ENCODE measurements at regions not wholly inside any gene's neighbourhood (a gene's known extent, or its start where the extent isn't known, plus 50 kb on each side); places are given as distances from the start of the nearest gene placed in this dataset.

DNA sequence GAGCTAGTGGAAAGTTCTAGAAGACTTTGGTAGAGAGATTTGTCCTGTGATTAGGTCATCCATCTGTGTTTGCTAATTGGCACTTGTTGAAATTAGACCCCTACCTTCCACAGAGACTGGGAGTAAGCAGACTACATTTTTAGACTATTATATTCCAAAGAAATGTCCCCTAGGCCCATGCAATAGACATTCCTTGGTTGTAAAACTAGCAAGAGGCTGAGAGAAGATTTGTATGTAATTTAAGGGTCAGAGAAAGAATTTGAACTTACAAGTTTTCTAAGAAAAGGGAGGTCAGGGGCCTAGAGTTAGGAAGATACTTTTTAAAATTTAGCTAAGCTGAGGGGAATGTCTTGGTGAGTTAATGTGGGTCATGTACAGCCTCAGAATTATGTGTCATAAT, 470.7 kb upstream of the SLITRK1 start:
- H3K4me3 ChIP-seq, result no peak overlapping the region
- H3K9me3 ChIP-seq (ENCODE audit: low read depth, low read length), result no peaks in the 10 kb centered on the region
- H3K9ac ChIP-seq (ENCODE audit: insufficient read length), result no peak overlapping the region
- DNase-seq (ENCODE audit: low read depth, low spot score), result no peak
- TF ChIP-seq POLR2AphosphoS5 (IDR thresholded peaks at IDR 0.05; ENCODE audit: borderline replicate concordance, low read depth, low read length) (no peak), EZH2 (IDR thresholded peaks at IDR 0.05) (no peak), FOXP2 (optimal IDR thresholded peaks at IDR 0.05; ENCODE audit: control extremely low read depth, extremely low read length, insufficient read depth) (no peak)
- no peaks in the 10 kb centered on the region for H3K36me3 ChIP-seq (ENCODE audit: insufficient read depth, low read length)
- no peak overlapping the region for H3K27ac ChIP-seq

DNA sequence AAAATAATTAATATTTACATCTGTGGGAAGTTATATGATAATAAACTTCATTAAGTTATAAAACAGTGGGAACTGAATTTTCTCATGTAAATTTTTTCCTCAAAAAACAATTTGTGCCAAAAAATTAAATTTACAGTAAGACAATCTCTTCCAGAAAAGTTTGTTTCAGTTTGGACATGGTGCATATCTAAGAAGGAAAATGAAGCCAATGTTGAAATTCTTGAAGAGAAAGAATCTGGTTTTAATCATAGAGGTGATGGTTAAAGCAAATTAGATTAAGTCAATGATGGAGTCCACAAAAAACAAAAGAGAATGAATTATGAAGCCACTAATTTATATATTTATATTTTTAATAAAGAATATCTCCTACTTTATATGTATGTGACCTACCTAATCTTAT, 457.2 kb upstream of the SLITRK1 start:
- H3K36me3 ChIP-seq (ENCODE audit: insufficient read depth, low read length), result no peaks in the 10 kb centered on the region
- no peak overlapping the region for H3K9ac ChIP-seq (ENCODE audit: insufficient read length)
- no peak for DNase-seq (ENCODE audit: low read depth, low spot score)
- H3K27ac ChIP-seq, result no peak overlapping the region
- TF ChIP-seq EZH2 (IDR thresholded peaks at IDR 0.05) (no peak), POLR2AphosphoS5 (IDR thresholded peaks at IDR 0.05; ENCODE audit: borderline replicate concordance, low read depth, low read length) (no peak), FOXP2 (optimal IDR thresholded peaks at IDR 0.05; ENCODE audit: control extremely low read depth, extremely low read length, insufficient read depth) (no peak)
- no peak overlapping the region for H3K4me3 ChIP-seq
- H3K9me3 ChIP-seq (ENCODE audit: low read depth, low read length), result no peaks in the 10 kb centered on the region

DNA sequence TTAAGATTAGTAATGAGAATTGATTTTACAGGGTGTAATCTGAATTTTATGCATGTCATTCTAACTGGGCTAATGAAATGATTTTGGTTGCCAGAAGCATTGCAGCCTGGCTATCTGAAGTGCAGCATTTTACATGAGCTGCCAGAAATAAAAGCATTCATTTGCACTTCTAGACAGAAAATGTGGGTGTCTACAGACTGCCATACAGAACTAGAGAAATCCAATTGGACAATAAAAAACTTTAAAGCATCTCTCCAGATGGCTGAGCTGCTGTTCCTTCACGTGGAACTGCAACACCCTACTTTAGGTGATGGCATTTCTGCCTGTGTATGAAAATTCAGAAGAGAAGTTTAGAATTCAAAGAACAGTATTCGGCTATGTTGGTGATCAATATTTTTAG, 450.1 kb upstream of the SLITRK1 start:
- TF ChIP-seq EZH2 (IDR thresholded peaks at IDR 0.05), result no peak
- TF ChIP-seq POLR2AphosphoS5 (IDR thresholded peaks at IDR 0.05; ENCODE audit: borderline replicate concordance, low read depth, low read length), result no peak
- Histone ChIP-seq H3K9ac (ENCODE audit: insufficient read length) (no peak overlapping the region), H3K27ac (no peak overlapping the region), H3K9me3 (ENCODE audit: low read depth, low read length) (no peaks in the 10 kb centered on the region), H3K4me3 (no peak overlapping the region), H3K36me3 (ENCODE audit: insufficient read depth, low read length) (no peaks in the 10 kb centered on the region)
- DNase-seq (ENCODE audit: low read depth, low spot score), result no peak

DNA sequence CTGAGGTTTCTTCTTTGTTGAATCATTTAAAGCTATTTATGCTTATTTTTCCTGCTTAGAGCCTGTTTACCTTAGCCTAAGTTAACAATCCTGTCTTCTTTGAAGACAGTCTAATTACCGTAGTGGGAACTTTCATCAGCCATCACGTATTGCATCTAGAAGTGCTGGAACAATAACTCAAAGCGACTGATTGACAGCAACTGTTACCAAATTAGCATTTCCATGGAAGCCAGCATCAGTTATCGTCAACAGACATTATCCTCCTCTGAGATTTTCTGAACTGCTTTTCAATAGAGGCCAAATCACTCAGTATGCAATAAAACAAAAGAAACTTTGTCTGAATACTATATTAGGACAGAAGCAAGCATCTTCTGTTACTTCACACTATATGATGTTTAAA, 433.3 kb upstream of the SLITRK1 start:
- Histone ChIP-seq H3K36me3 (ENCODE audit: insufficient read depth, low read length) (no peaks in the 10 kb centered on the region), H3K9ac (ENCODE audit: insufficient read length) (no peak overlapping the region), H3K9me3 (ENCODE audit: low read depth, low read length) (no peaks in the 10 kb centered on the region), H3K4me3 (no peak overlapping the region), H3K27ac (no peak overlapping the region)
- TF ChIP-seq POLR2AphosphoS5 (IDR thresholded peaks at IDR 0.05; ENCODE audit: borderline replicate concordance, low read depth, low read length), result no peak
- no peak for TF ChIP-seq EZH2 (IDR thresholded peaks at IDR 0.05)
- TF ChIP-seq FOXP2 (optimal IDR thresholded peaks at IDR 0.05; ENCODE audit: control extremely low read depth, extremely low read length, insufficient read depth), result no peak
- no peak for DNase-seq (ENCODE audit: low read depth, low spot score)

DNA sequence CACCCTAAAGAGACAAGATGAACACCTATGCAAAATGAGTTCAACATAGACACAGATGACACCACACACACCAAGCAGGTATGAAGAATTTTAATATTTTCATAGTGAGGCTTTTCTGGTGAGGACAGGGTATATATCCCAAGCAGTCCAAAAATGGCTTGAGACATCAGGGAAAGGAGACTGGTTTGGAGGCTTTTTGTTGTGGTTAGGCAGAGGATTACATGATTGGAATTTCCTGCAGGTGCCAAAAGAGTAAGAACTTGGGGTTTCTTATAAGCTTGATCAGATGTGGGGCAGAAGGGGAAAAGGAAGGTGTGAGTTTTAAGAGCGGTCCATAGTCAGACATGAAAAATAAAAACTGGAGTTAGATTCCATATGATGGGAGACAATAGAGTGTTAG, 420.8 kb upstream of the SLITRK1 start:
- H3K4me3 ChIP-seq, result no peak overlapping the region
- no peaks in the 10 kb centered on the region for H3K9me3 ChIP-seq (ENCODE audit: low read depth, low read length)
- H3K9ac ChIP-seq (ENCODE audit: insufficient read length), result no peak overlapping the region
- no peak for TF ChIP-seq FOXP2 (optimal IDR thresholded peaks at IDR 0.05; ENCODE audit: control extremely low read depth, extremely low read length, insufficient read depth)
- TF ChIP-seq EZH2 (IDR thresholded peaks at IDR 0.05), result no peak
- TF ChIP-seq POLR2AphosphoS5 (IDR thresholded peaks at IDR 0.05; ENCODE audit: borderline replicate concordance, low read depth, low read length), result no peak
- no peaks in the 10 kb centered on the region for H3K36me3 ChIP-seq (ENCODE audit: insufficient read depth, low read length)
- no peak overlapping the region for H3K27ac ChIP-seq
- no peak for DNase-seq (ENCODE audit: low read depth, low spot score)

DNA sequence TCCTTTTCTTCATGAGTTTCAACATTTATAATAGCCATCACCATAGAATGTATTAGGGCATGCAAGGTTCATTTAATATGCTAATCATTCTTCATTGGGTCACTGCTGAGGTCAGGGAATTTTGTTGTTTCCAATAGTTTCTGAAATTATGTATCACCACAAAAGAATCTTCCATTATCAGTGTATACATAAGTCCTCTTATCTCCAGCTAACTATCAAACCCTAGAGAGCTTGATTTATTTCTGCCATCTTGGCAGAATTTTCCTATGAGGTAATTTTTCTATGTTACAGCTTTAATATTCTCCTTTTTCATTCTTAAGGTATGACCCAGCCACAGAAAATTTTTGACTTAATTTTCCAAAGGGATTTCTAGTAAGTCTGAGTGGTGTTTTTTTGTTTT, 415.0 kb upstream of the SLITRK1 start:
- no peak for DNase-seq (ENCODE audit: low read depth, low spot score)
- no peaks in the 10 kb centered on the region for H3K36me3 ChIP-seq (ENCODE audit: insufficient read depth, low read length)
- no peaks in the 10 kb centered on the region for H3K9me3 ChIP-seq (ENCODE audit: low read depth, low read length)

DNA sequence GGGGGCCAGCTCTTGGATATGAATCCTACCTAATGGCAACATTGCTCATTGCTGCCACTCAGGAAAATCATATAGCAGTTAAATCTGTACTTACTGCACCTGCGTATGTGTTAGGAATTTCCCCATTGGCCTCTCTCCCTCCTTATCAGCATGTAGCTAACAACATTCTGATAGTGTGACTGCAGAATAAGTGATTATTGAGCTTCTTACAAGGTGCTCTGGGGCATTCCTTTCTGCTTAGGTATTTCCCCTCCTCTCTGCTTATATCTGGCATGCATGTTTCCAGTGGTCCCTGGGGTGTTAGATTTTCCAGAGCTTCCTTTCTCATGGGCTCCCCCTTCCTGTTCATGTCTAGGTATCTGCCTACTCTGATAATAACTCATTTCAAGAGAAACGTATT, 414.1 kb upstream of the SLITRK1 start:
- Histone ChIP-seq H3K9ac (ENCODE audit: insufficient read length) (no peak overlapping the region), H3K9me3 (ENCODE audit: low read depth, low read length) (no peaks in the 10 kb centered on the region), H3K4me3 (no peak overlapping the region), H3K27ac (no peak overlapping the region), H3K36me3 (ENCODE audit: insufficient read depth, low read length) (no peaks in the 10 kb centered on the region)
- DNase-seq (ENCODE audit: low read depth, low spot score), result no peak
- TF ChIP-seq EZH2 (IDR thresholded peaks at IDR 0.05) (no peak), FOXP2 (optimal IDR thresholded peaks at IDR 0.05; ENCODE audit: control extremely low read depth, extremely low read length, insufficient read depth) (no peak), POLR2AphosphoS5 (IDR thresholded peaks at IDR 0.05; ENCODE audit: borderline replicate concordance, low read depth, low read length) (no peak)

More for the DNA sequence above, 415.0 kb upstream of the SLITRK1 start:
- Histone ChIP-seq H3K27ac (no peak overlapping the region), H3K4me3 (no peak overlapping the region), H3K9ac (ENCODE audit: insufficient read length) (no peak overlapping the region)
- no peak for TF ChIP-seq FOXP2 (optimal IDR thresholded peaks at IDR 0.05; ENCODE audit: control extremely low read depth, extremely low read length, insufficient read depth)
- TF ChIP-seq EZH2 (IDR thresholded peaks at IDR 0.05), result no peak
- no peak for TF ChIP-seq POLR2AphosphoS5 (IDR thresholded peaks at IDR 0.05; ENCODE audit: borderline replicate concordance, low read depth, low read length)

DNA sequence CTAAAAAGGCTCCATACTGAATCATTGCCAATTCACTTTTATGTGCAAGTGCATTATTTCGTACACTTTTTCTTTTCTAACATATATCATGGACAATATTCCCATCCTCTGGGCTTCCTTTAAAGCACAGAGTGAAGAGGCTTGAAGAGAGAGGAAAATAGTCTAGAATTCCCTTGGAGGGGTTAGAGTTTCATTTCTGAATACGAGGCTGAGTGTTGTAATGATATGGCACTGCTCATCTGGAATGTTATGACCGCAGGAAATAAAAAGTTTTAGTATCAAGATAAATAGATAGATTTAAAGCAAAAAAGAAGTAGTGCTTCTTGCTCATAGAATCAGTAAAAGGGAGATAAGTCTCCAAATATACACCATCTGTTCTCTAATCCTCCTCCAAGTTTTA, 412.3 kb upstream of the SLITRK1 start:
- H3K4me3 ChIP-seq, result no peak overlapping the region
- H3K9me3 ChIP-seq (ENCODE audit: low read depth, low read length), result no peaks in the 10 kb centered on the region
- H3K36me3 ChIP-seq (ENCODE audit: insufficient read depth, low read length), result no peaks in the 10 kb centered on the region
- no peak overlapping the region for H3K9ac ChIP-seq (ENCODE audit: insufficient read length)
- no peak overlapping the region for H3K27ac ChIP-seq
- DNase-seq (ENCODE audit: low read depth, low spot score), result no peak
- TF ChIP-seq POLR2AphosphoS5 (IDR thresholded peaks at IDR 0.05; ENCODE audit: borderline replicate concordance, low read depth, low read length) (no peak), FOXP2 (optimal IDR thresholded peaks at IDR 0.05; ENCODE audit: control extremely low read depth, extremely low read length, insufficient read depth) (no peak), EZH2 (IDR thresholded peaks at IDR 0.05) (no peak)

DNA sequence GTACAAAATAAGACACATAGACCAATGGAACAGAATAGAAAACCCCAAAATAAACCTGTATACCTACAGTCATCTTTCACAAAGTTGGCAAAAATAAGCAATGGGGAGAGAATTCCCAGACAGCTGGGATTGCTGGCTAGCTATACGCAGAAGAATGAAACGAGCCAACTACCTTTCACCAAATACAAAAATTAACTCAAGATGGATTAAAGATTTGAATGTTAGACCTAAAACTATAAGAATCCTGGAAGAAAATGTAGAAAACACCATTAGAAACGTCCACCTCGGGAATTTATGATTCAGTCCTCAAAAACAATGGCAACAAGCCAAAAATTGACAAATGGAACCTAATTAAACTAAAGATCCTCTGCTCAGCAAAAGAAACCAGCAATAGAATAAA, 408.1 kb upstream of the SLITRK1 start:
- TF ChIP-seq FOXP2 (optimal IDR thresholded peaks at IDR 0.05; ENCODE audit: control extremely low read depth, extremely low read length, insufficient read depth) (no peak), EZH2 (IDR thresholded peaks at IDR 0.05) (no peak), POLR2AphosphoS5 (IDR thresholded peaks at IDR 0.05; ENCODE audit: borderline replicate concordance, low read depth, low read length) (no peak)
- Histone ChIP-seq H3K9ac (ENCODE audit: insufficient read length) (no peak overlapping the region), H3K36me3 (ENCODE audit: insufficient read depth, low read length) (no peaks in the 10 kb centered on the region), H3K27ac (no peak overlapping the region), H3K4me3 (no peak overlapping the region), H3K9me3 (ENCODE audit: low read depth, low read length) (no peaks in the 10 kb centered on the region)
- no peak for DNase-seq (ENCODE audit: low read depth, low spot score)
